GM12892 (cell line): ENCODE measurements at regions not wholly inside any gene's neighbourhood (a gene's known extent, or its start where the extent isn't known, plus 50 kb on each side); places are given as distances from the start of the nearest gene placed in this dataset.

ENCODE experiments used
- POLR2A ChIP-seq: IDR thresholded peaks from 2 replicates; pipeline ENCODE4 v1.6.1; 2011; ENCODE audit warnings: low read depth, low read length, control low read depth
- TAF1 ChIP-seq: IDR thresholded peaks from 2 replicates; pipeline ENCODE4 v1.6.1; 2011; ENCODE audit warnings: low read depth, mild to moderate bottlenecking, control low read depth, low read length, borderline replicate concordance

DNA sequence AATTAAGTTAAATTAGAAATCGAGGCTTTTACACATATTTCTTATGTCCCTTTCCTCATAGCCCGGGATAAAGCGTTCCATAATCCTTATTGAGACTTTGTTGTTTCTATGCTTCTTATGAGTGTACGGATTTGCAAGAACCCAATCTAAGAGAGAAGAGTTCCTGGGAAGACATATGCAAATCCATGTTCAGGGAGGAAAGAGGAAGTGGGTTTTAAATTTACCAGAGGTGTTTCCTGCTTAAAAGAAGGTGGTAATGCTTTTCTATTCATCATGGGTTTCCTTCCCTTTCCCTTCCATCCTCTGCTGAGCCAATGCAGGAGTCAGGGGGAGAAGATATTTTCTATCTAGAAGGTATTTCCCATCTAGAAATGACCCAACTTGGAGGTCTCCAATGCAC lies 345.8 kb downstream of the ZNF516 start:
- no peak for TF ChIP-seq POLR2A
- TF ChIP-seq TAF1 = no peak
